WTC11 (cell line): ENCODE measurements at regions not wholly inside any gene's neighbourhood (a gene's known extent, or its start where the extent isn't known, plus 50 kb on each side); places are given as distances from the start of the nearest gene placed in this dataset.

Source experiments
- ATAC-seq: fragments of 200-7000 bp; cut with Tn5 transposase; 2 replicates; pipeline ENCODE4 v1.10.0; 2021; ENCODE audit warnings: mild to moderate bottlenecking, moderate library complexity
- CTCF ChIA-PET: fragments of 300-600 bp; sonication (Branson Sonifier 250); formaldehyde crosslinking; loops from one replicate; lab custom pipeline; 2021; ENCODE audit warnings: antibody characterized with exemption; lab: Charles Lee
- POLR2A ChIA-PET: fragments of 350-600 bp; sonication (Branson Sonifier 250); formaldehyde crosslinking; loops from one replicate; lab custom pipeline; 2021; ENCODE audit warnings: antibody characterized with exemption; lab: Charles Lee
- DNase-seq: peaks from one replicate; pipeline ENCODE4 v3.0.0; 2021; ENCODE audit warnings: low spot score
- H3K27ac Mint-ChIP-seq: 2 replicates; pipeline ENCODE4 v1.8.0; 2021; ENCODE audit warnings: mixed read lengths
- H3K27me3 Mint-ChIP-seq: 2 replicates; pipeline ENCODE4 v1.8.0; 2021; ENCODE audit warnings: low read depth, mild to moderate bottlenecking, moderate library complexity, mixed read lengths
- H3K36me3 Mint-ChIP-seq: 2 replicates; pipeline ENCODE4 v1.8.0; 2021; ENCODE audit warnings: mixed read lengths
- H3K4me1 Mint-ChIP-seq: 2 replicates; pipeline ENCODE4 v1.8.0; 2022; ENCODE audit warnings: mixed read lengths
- H3K4me3 Mint-ChIP-seq: 2 replicates; pipeline ENCODE4 v1.8.0; 2021; ENCODE audit warnings: mild to moderate bottlenecking, moderate library complexity, mixed read lengths
- H3K9me3 Mint-ChIP-seq: 2 replicates; pipeline ENCODE4 v1.8.0; 2021; ENCODE audit warnings: mixed read lengths
- ATF2 ChIP-seq: sonication (generic); formaldehyde crosslinking; IDR thresholded peaks from 2 replicates; pipeline ENCODE4 v1.8.1; 2022; ENCODE audit warnings: low read depth, missing genetic modification reagents, borderline replicate concordance
- ATF6 ChIP-seq: sonication (generic); formaldehyde crosslinking; IDR thresholded peaks from 2 replicates; pipeline ENCODE4 v1.8.1; 2023; ENCODE audit warnings: mild to moderate bottlenecking, missing genetic modification reagents
- CDX4 ChIP-seq: fragments of 250-450 bp; sonication (Bioruptor Pico); IDR thresholded peaks from 2 replicates; pipeline ENCODE4 v1.9.0; 2021; ENCODE audit warnings: moderate library complexity, mild to moderate bottlenecking, inconsistent platforms, borderline replicate concordance
- E2F1 ChIP-seq: sonication (generic); formaldehyde crosslinking; IDR thresholded peaks from 2 replicates; pipeline ENCODE4 v1.8.0; 2022; ENCODE audit warnings: mild to moderate bottlenecking, missing genetic modification reagents
- ESRRA ChIP-seq: sonication (generic); formaldehyde crosslinking; IDR thresholded peaks from 2 replicates; pipeline ENCODE4 v1.8.1; 2022; ENCODE audit warnings: mild to moderate bottlenecking, missing genetic modification reagents, borderline replicate concordance
- FOXJ3 ChIP-seq: sonication (generic); formaldehyde crosslinking; IDR thresholded peaks from 2 replicates; pipeline ENCODE4 v1.9.0; 2021; ENCODE audit warnings: missing genetic modification reagents, mild to moderate bottlenecking, borderline replicate concordance
- FOXP1 ChIP-seq: sonication (generic); formaldehyde crosslinking; IDR thresholded peaks from 2 replicates; pipeline ENCODE4 v1.8.0; 2022; ENCODE audit warnings: missing genetic modification reagents, mild to moderate bottlenecking, moderate library complexity, borderline replicate concordance
- GTF2I ChIP-seq: fragments of 250-450 bp; sonication (Bioruptor Pico); conservative IDR thresholded peaks from 2 replicates; pipeline ENCODE4 v1.4.0; 2021; ENCODE audit warnings: mild to moderate bottlenecking
- IRF2 ChIP-seq: sonication (generic); formaldehyde crosslinking; IDR thresholded peaks from 2 replicates; pipeline ENCODE4 v1.8.0; 2022; ENCODE audit warnings: low read depth, missing genetic modification reagents, borderline replicate concordance
- PRDM15 ChIP-seq: sonication (generic); formaldehyde crosslinking; IDR thresholded peaks from 2 replicates; pipeline ENCODE4 v1.8.0; 2022; ENCODE audit warnings: missing genetic modification reagents
- SOX15 ChIP-seq: fragments of 250-450 bp; sonication (Bioruptor Pico); IDR thresholded peaks from 2 replicates; pipeline ENCODE4 v1.9.0; 2021; ENCODE audit warnings: mild to moderate bottlenecking
- TP53 ChIP-seq: sonication (generic); formaldehyde crosslinking; IDR thresholded peaks from 2 replicates; pipeline ENCODE4 v1.8.1; 2023; ENCODE audit warnings: mild to moderate bottlenecking, missing genetic modification reagents
- ZMAT4 ChIP-seq: fragments of 250-450 bp; sonication (Bioruptor Pico); IDR thresholded peaks from 2 replicates; pipeline ENCODE4 v1.9.0; 2021; ENCODE audit warnings: mild to moderate bottlenecking
- ZNF121 ChIP-seq: sonication (generic); formaldehyde crosslinking; IDR thresholded peaks from 2 replicates; pipeline ENCODE4 v1.8.0; 2023; ENCODE audit warnings: missing genetic modification reagents
- ZNF396 ChIP-seq: fragments of 250-450 bp; sonication (Bioruptor Pico); IDR thresholded peaks from 2 replicates; pipeline ENCODE4 v1.8.0; 2021; ENCODE audit warnings: mild to moderate bottlenecking, moderate library complexity, borderline replicate concordance
- ZNF512 ChIP-seq: sonication (generic); formaldehyde crosslinking; IDR thresholded peaks from 2 replicates; pipeline ENCODE4 v1.8.1; 2022; ENCODE audit warnings: missing genetic modification reagents, borderline replicate concordance
- ZNF532 ChIP-seq: fragments of 250-450 bp; sonication (Bioruptor Pico); IDR thresholded peaks from 2 replicates; pipeline ENCODE4 v1.9.0; 2021; ENCODE audit warnings: mild to moderate bottlenecking, borderline replicate concordance
- ZNF671 ChIP-seq: fragments of 250-450 bp; sonication (Bioruptor Pico); IDR thresholded peaks from 2 replicates; pipeline ENCODE4 v1.8.0; 2021; ENCODE audit warnings: mild to moderate bottlenecking

GRCh38 chr4:17085416-17085815, 187.0 kb upstream of the LDB2 start:
- no peak for ATAC-seq
- Mint-ChIP-seq H3K36me3 (peaks cover 11% of the 10 kb centered on the region), H3K9me3 (peaks cover 19% of the 10 kb centered on the region), H3K27ac (no peak overlapping the region)
- POLR2A ChIA-PET = no interaction called here
- CTCF ChIA-PET = no interaction called here
- DNase-seq = no peak
- TF ChIP-seq ZNF512 (no peak), ZNF532 (no peak), ZNF671 (CRISPR knock-in tag) (no peak), ATF2 (CRISPR knock-in tag) (no peak), SOX15 (no peak), ATF6 (CRISPR knock-in tag) (no peak), ESRRA (no peak), CDX4 (CRISPR knock-in tag) (no peak), IRF2 (CRISPR knock-in tag) (no peak), FOXP1 (no peak), ZMAT4 (no peak), FOXJ3 (CRISPR knock-in tag) (no peak), ZNF396 (CRISPR knock-in tag) (no peak), GTF2I (CRISPR knock-in tag) (no peak), TP53 (CRISPR knock-in tag) (no peak), PRDM15 (CRISPR knock-in tag) (no peak), E2F1 (CRISPR knock-in tag) (no peak), ZNF121 (CRISPR knock-in tag) (no peak)
- TF ChIP-seq, all 79 proteins: peak for 0
- Mint-ChIP-seq H3K4me1 (peaks cover 23% of the 10 kb centered on the region), H3K27me3 (peaks cover 3% of the 10 kb centered on the region; the same call in 1 of the 2 replicates), H3K4me3 (no peak overlapping the region)
